DND-41 (cell line): ENCODE measurements at regions not wholly inside any gene's neighbourhood (a gene's known extent, or its start where the extent isn't known, plus 50 kb on each side); places are given as distances from the start of the nearest gene placed in this dataset.

Experiments
- CTCF ChIP-seq: IDR thresholded peaks from 2 replicates; pipeline ENCODE4 v1.5.1; 2012; ENCODE audit warnings: borderline replicate concordance, low read length, moderate library complexity, mild to moderate bottlenecking; ENCODE audit not compliant: poor library complexity, severe bottlenecking; ENCODE audit errors: extremely low read depth
- EZH2 ChIP-seq: IDR thresholded peaks from 3 replicates; pipeline ENCODE4 v1.6.1; 2012; ENCODE audit warnings: borderline replicate concordance, low read depth, mild to moderate bottlenecking, moderate library complexity, low read length, inconsistent platforms; ENCODE audit not compliant: severe bottlenecking

- no peak for TF ChIP-seq EZH2
- TF ChIP-seq CTCF: no peak
Measured at GRCh38 chr2:128566671-128567070, 248.0 kb upstream of the HS6ST1 start.
